ENCODE measurements at regions not wholly inside any gene's neighbourhood (a gene's known extent, or its start where the extent isn't known, plus 50 kb on each side); places are given as distances from the start of the nearest gene placed in this dataset.

DNA sequence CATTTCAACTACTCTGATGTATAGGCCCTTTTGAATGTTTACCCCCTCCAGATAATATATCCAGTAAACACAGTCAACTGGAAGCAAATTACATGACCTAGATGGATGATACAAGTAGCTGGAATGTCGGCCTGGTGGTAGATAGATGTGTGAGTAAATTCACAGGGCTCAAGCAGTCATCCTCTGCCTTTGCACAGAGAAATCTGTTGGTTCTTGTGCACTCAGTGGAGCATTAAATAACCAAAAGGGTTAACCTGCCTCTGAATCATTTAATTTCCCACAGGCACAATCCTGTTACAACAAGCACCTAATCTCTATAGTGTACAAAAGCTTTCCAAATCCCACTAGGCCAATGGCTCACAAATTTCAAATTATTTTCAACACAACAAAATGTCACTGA is 668.3 kb downstream of the DNAH5 start:
- DNase-seq (ENCODE audit: low read depth, low spot score), result no peak
- Histone ChIP-seq H3K4me1 (ENCODE audit: insufficient read depth, insufficient read length) (no peaks in the 10 kb centered on the region), H3K9ac (ENCODE audit: insufficient read length, low read depth) (no peak overlapping the region), H3K4me3 (ENCODE audit: insufficient read length, low read depth) (no peak overlapping the region), H3K9me3 (ENCODE audit: insufficient read depth, low read length) (no peaks in the 10 kb centered on the region), H3K27me3 (ENCODE audit: insufficient read depth, insufficient read length) (no peaks in the 10 kb centered on the region), H3K36me3 (ENCODE audit: insufficient read depth, insufficient read length, low read length) (no peaks in the 10 kb centered on the region)
- TF ChIP-seq SUZ12 (IDR thresholded peaks at IDR 0.05; ENCODE audit: extremely low read depth, insufficient read depth, insufficient read length) (no peak), YY1 (IDR thresholded peaks at IDR 0.05; ENCODE audit: insufficient read depth, insufficient read length) (no peak), ZNF274 (IDR thresholded peaks at IDR 0.05; ENCODE audit: low read depth, low read length) (no peak)

DNA sequence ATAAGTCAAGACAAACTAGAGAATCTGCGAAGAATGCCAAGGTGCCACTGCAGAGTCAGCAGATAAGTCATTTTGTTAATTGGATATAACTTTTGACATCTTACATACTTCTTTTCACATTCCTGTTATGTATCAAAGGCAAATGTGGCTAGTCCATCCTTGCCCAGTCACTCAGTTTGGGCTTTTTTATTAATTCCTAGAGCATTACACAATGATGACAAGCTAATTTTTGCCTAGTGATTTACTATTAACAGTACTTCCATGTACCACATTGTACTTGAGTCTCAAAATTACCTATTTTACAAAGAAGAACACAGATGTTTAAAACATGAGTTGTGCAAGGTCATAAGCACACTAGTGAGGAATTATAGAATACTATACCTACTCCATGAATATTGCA is 680.8 kb downstream of the DNAH5 start:
- Histone ChIP-seq H3K9ac (ENCODE audit: insufficient read length, low read depth) (no peak overlapping the region), H3K4me3 (ENCODE audit: insufficient read length, low read depth) (no peak overlapping the region), H3K27me3 (ENCODE audit: insufficient read depth, insufficient read length) (no peaks in the 10 kb centered on the region), H3K4me1 (ENCODE audit: insufficient read depth, insufficient read length) (no peaks in the 10 kb centered on the region), H3K36me3 (ENCODE audit: insufficient read depth, insufficient read length, low read length) (no peaks in the 10 kb centered on the region), H3K9me3 (ENCODE audit: insufficient read depth, low read length) (no peaks in the 10 kb centered on the region)
- DNase-seq (ENCODE audit: low read depth, low spot score), result no peak
- TF ChIP-seq YY1 (IDR thresholded peaks at IDR 0.05; ENCODE audit: insufficient read depth, insufficient read length) (no peak), SUZ12 (IDR thresholded peaks at IDR 0.05; ENCODE audit: extremely low read depth, insufficient read depth, insufficient read length) (no peak), ZNF274 (IDR thresholded peaks at IDR 0.05; ENCODE audit: low read depth, low read length) (no peak)

DNA sequence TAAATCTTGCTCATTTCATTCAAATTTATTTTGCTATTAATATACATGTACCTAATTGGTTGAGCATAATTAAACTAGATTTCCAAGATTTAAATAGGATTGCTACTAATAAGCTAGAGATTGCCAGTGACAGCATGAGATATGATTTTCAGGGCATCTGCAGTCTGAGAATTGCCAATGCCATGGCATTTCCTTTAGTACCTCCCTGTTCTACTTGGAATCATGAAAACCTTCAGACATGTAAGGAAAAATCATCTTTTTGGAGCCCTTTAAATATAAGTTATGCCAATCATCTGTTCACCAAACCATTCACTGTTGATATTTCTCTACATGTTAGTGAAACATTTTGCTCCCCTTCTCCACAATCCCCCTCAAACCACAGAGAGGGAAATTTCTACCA is 691.4 kb downstream of the DNAH5 start:
- Histone ChIP-seq H3K4me1 (ENCODE audit: insufficient read depth, insufficient read length) (no peaks in the 10 kb centered on the region), H3K4me3 (ENCODE audit: insufficient read length, low read depth) (no peak overlapping the region), H3K36me3 (ENCODE audit: insufficient read depth, insufficient read length, low read length) (no peaks in the 10 kb centered on the region), H3K9ac (ENCODE audit: insufficient read length, low read depth) (no peak overlapping the region), H3K9me3 (ENCODE audit: insufficient read depth, low read length) (no peaks in the 10 kb centered on the region), H3K27me3 (ENCODE audit: insufficient read depth, insufficient read length) (no peaks in the 10 kb centered on the region)
- TF ChIP-seq SUZ12 (IDR thresholded peaks at IDR 0.05; ENCODE audit: extremely low read depth, insufficient read depth, insufficient read length) (no peak), ZNF274 (IDR thresholded peaks at IDR 0.05; ENCODE audit: low read depth, low read length) (no peak), YY1 (IDR thresholded peaks at IDR 0.05; ENCODE audit: insufficient read depth, insufficient read length) (no peak)
- DNase-seq (ENCODE audit: low read depth, low spot score), result no peak

DNA sequence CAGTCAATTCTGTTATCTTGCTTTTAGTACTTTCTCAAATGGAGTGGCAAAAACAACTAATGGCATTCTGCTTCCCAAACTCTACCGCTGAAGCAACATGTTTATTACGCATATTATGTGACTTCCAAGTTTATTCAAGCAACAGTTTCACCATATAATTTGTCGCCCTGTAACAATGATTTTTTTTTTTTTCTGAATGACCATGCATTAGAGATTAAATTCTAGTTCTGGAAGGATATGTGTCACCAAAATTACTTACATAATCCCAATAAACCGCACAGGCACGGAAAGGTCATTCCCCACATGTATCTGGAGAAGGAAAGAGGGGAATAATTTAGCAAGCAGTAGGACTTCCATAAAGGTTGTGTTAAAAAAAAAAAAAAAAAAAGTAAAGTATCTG is 691.8 kb downstream of the DNAH5 start:
- H3K4me3 ChIP-seq (ENCODE audit: insufficient read length, low read depth), result no peak overlapping the region
- H3K27me3 ChIP-seq (ENCODE audit: insufficient read depth, insufficient read length), result no peaks in the 10 kb centered on the region
- H3K36me3 ChIP-seq (ENCODE audit: insufficient read depth, insufficient read length, low read length), result no peaks in the 10 kb centered on the region
- H3K9ac ChIP-seq (ENCODE audit: insufficient read length, low read depth), result no peak overlapping the region
- no peak for DNase-seq (ENCODE audit: low read depth, low spot score)
- H3K4me1 ChIP-seq (ENCODE audit: insufficient read depth, insufficient read length), result no peaks in the 10 kb centered on the region
- no peak for TF ChIP-seq ZNF274 (IDR thresholded peaks at IDR 0.05; ENCODE audit: low read depth, low read length)
- TF ChIP-seq YY1 (IDR thresholded peaks at IDR 0.05; ENCODE audit: insufficient read depth, insufficient read length), result no peak
- TF ChIP-seq SUZ12 (IDR thresholded peaks at IDR 0.05; ENCODE audit: extremely low read depth, insufficient read depth, insufficient read length), result no peak
- H3K9me3 ChIP-seq (ENCODE audit: insufficient read depth, low read length), result no peaks in the 10 kb centered on the region

DNA sequence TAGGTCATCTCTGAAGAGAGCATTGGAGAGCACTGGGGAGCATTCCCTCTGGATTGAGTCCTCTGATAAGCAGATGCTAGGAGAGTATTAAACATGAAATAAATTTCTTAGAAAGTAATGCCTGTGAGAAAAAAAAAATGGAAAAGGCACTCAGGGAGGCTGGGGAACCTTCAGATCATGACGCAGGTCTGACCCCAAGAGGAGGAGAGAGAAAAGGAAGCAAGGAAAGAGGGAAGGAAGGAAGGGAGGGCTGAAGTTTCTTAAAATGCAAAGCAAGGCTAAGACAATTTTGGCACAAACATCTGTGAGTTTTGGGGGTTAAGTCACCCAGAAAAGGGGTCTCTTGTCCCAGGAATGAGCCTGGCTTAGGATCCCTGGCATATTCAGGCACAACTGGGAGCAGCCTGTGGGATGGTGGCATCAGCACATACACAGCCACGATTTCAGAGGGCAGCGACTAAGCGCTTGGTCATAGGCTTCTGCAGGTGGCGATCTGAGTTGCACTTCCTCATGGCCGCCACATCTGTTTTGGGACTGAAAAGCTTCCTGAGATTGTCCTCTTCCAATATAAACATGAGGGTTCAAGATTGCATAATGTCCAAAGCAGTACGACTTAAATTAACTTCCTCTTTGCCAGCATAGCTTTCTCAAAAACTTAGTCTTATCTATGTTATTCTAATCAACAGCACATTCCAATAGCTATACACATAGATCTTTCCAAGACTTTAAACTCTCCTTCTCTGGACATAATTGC is 692.7 kb downstream of the DNAH5 start:
- Histone ChIP-seq H3K9ac (ENCODE audit: insufficient read length, low read depth) (no peak overlapping the region), H3K4me1 (ENCODE audit: insufficient read depth, insufficient read length) (no peaks in the 10 kb centered on the region), H3K27me3 (ENCODE audit: insufficient read depth, insufficient read length) (no peaks in the 10 kb centered on the region), H3K36me3 (ENCODE audit: insufficient read depth, insufficient read length, low read length) (no peaks in the 10 kb centered on the region), H3K4me3 (ENCODE audit: insufficient read length, low read depth) (no peak overlapping the region), H3K9me3 (ENCODE audit: insufficient read depth, low read length) (no peaks in the 10 kb centered on the region)
- TF ChIP-seq ZNF274 (IDR thresholded peaks at IDR 0.05; ENCODE audit: low read depth, low read length) (no peak), YY1 (IDR thresholded peaks at IDR 0.05; ENCODE audit: insufficient read depth, insufficient read length) (no peak), SUZ12 (IDR thresholded peaks at IDR 0.05; ENCODE audit: extremely low read depth, insufficient read depth, insufficient read length) (no peak)
- DNase-seq (ENCODE audit: low read depth, low spot score), result no peak

DNA sequence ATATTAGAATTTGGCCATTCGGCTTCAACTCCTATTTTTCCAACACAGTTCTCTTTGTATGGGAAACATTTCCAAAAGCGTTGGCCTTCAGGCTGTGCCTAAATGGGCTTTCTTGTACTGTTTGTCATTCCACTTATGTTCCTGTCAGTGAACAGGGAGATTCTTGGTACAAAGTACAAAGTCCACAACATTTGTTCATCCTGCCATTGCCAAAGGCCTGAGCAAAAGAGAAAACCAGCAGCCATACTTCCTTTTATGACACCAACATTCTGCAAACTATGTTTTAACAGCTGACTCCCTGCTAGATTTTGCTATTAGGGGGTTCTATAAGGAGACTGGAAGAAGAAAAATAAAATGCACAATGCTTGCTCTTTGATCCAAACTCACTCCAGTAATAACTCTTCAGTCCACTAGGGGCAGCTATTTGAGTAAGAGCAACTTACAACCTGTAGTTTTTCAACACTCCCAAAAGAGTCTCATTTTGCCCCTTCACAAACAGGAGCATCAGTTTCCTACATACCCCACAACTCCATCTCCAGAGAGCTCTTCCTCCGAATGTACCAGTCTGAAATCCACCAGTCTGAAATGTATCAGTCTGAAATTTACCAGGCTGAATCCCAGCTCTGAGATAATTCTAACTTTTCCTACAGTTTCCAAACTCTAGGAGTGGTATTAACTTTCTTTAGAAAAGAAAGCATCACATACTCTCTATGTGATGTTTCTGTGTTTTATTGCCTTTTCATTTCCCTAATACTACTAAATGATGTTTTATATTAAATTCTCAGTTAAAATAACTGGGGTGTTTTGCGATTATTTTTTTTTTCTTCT is 693.8 kb downstream of the DNAH5 start:
- no peaks in the 10 kb centered on the region for H3K36me3 ChIP-seq (ENCODE audit: insufficient read depth, insufficient read length, low read length)
- H3K9me3 ChIP-seq (ENCODE audit: insufficient read depth, low read length), result no peaks in the 10 kb centered on the region
- no peak for TF ChIP-seq ZNF274 (IDR thresholded peaks at IDR 0.05; ENCODE audit: low read depth, low read length)
- no peak for TF ChIP-seq YY1 (IDR thresholded peaks at IDR 0.05; ENCODE audit: insufficient read depth, insufficient read length)
- no peak for TF ChIP-seq SUZ12 (IDR thresholded peaks at IDR 0.05; ENCODE audit: extremely low read depth, insufficient read depth, insufficient read length)
- no peak overlapping the region for H3K4me3 ChIP-seq (ENCODE audit: insufficient read length, low read depth)
- no peaks in the 10 kb centered on the region for H3K27me3 ChIP-seq (ENCODE audit: insufficient read depth, insufficient read length)
- no peak overlapping the region for H3K9ac ChIP-seq (ENCODE audit: insufficient read length, low read depth)
- H3K4me1 ChIP-seq (ENCODE audit: insufficient read depth, insufficient read length), result no peaks in the 10 kb centered on the region
- DNase-seq (ENCODE audit: low read depth, low spot score), result no peak

DNA sequence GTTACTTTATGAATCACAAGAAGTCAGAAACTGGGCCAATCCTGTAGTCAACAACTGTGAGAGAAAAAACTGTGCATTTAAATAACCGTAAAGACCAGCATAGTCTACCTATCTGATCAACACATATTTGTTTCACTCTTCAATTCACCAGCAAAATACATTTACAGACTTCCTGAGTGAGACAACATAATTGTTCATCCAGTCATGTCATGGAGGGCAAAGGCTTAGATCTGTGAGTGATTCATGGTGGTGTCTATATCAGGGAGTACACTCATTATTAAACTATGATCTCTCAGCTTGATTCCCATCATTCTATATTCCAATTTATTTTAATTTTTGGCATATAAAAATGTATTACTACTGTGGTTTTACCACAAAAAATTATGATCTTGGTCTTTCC is 694.6 kb downstream of the DNAH5 start:
- no peak for DNase-seq (ENCODE audit: low read depth, low spot score)
- no peaks in the 10 kb centered on the region for H3K4me1 ChIP-seq (ENCODE audit: insufficient read depth, insufficient read length)
- no peaks in the 10 kb centered on the region for H3K36me3 ChIP-seq (ENCODE audit: insufficient read depth, insufficient read length, low read length)
- H3K9ac ChIP-seq (ENCODE audit: insufficient read length, low read depth), result no peak overlapping the region
- H3K27me3 ChIP-seq (ENCODE audit: insufficient read depth, insufficient read length), result no peaks in the 10 kb centered on the region
- peaks cover under 1% of the 10 kb centered on the region; the same call in 1 of the 2 replicates for H3K9me3 ChIP-seq (ENCODE audit: insufficient read depth, low read length)
- TF ChIP-seq SUZ12 (IDR thresholded peaks at IDR 0.05; ENCODE audit: extremely low read depth, insufficient read depth, insufficient read length), result no peak
- no peak overlapping the region for H3K4me3 ChIP-seq (ENCODE audit: insufficient read length, low read depth)

Measured in NT2/D1 (cell line).